ENCODE measurements at regions not wholly inside any gene's neighbourhood (a gene's known extent, or its start where the extent isn't known, plus 50 kb on each side); places are given as distances from the start of the nearest gene placed in this dataset.

GRCh38 chr9:8053501-8053900, 253.9 kb upstream of the DMAC1 start:
- DNase-seq (ENCODE audit: low read depth): no peak

GRCh38 chr9:8052991-8053390, 253.4 kb upstream of the DMAC1 start:
- no peak overlapping the region for H3K4me3 ChIP-seq (ENCODE audit: low read depth, low read length)
- no peak for TF ChIP-seq CTCF (conservative IDR thresholded peaks at IDR 0.05; ENCODE audit: low read depth, low read length)
- no peak for DNase-seq (ENCODE audit: low read depth)

More at GRCh38 chr9:8053501-8053900, 253.9 kb upstream of the DMAC1 start:
- H3K4me3 ChIP-seq (ENCODE audit: low read depth, low read length): no peak overlapping the region
- TF ChIP-seq CTCF (conservative IDR thresholded peaks at IDR 0.05; ENCODE audit: low read depth, low read length): no peak

- no peak for DNase-seq (ENCODE audit: low read depth)
- no peak overlapping the region for H3K4me3 ChIP-seq (ENCODE audit: low read depth, low read length)
- no peak for TF ChIP-seq CTCF (conservative IDR thresholded peaks at IDR 0.05; ENCODE audit: low read depth, low read length)
These were observed 238.2 kb upstream of the DMAC1 start for GRCh38 chr9:8037745-8038144.

GRCh38 chr9:8036914-8037524, 237.4 kb upstream of the DMAC1 start:
- TF ChIP-seq CTCF (conservative IDR thresholded peaks at IDR 0.05; ENCODE audit: low read depth, low read length): no peak
- no peak overlapping the region for H3K4me3 ChIP-seq (ENCODE audit: low read depth, low read length)

GRCh38 chr9:8033794-8034193, 234.2 kb upstream of the DMAC1 start:
- TF ChIP-seq CTCF (conservative IDR thresholded peaks at IDR 0.05; ENCODE audit: low read depth, low read length): no peak
- DNase-seq (ENCODE audit: low read depth): no peak
- H3K4me3 ChIP-seq (ENCODE audit: low read depth, low read length): no peak overlapping the region

More at GRCh38 chr9:8036914-8037524, 237.4 kb upstream of the DMAC1 start:
- no peak for DNase-seq (ENCODE audit: low read depth)

GRCh38 chr9:8030095-8030494, 230.5 kb upstream of the DMAC1 start:
- no peak for DNase-seq (ENCODE audit: low read depth)
- H3K4me3 ChIP-seq (ENCODE audit: low read depth, low read length): no peak overlapping the region
- no peak for TF ChIP-seq CTCF (conservative IDR thresholded peaks at IDR 0.05; ENCODE audit: low read depth, low read length)

- no peak for DNase-seq (ENCODE audit: low read depth)
- TF ChIP-seq CTCF (conservative IDR thresholded peaks at IDR 0.05; ENCODE audit: low read depth, low read length): no peak
- no peak overlapping the region for H3K4me3 ChIP-seq (ENCODE audit: low read depth, low read length)
These were observed 227.8 kb upstream of the DMAC1 start for GRCh38 chr9:8027351-8027750.

All from choroid plexus epithelial cell (primary cell).